ENCODE measurements at regions not wholly inside any gene's neighbourhood (a gene's known extent, or its start where the extent isn't known, plus 50 kb on each side); places are given as distances from the start of the nearest gene placed in this dataset.

DNA sequence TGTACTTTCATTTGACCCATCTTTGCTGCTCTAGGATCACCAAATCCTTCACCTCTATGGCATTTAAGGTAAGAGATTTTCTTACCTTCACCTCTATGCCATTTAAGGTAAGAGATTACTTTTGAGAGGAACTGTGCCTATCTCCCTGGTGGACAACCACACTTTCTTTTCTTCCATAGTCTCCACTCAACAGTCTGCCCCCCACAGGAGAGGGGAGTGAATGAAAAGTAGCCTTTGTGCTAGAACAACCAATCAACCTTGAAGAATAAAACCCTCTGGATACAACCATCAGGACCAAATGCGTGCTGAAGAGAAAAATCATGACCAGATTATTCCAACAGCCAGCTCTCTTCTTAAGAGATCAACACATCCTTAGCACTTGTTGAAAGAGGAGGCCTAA lies 258.6 kb upstream of the TMPO start:
- FAIRE-seq (no peak), DNase-seq (ENCODE audit: low read depth, low spot score) (no peak), ATAC-seq (no peak)
- Histone ChIP-seq H2AFZ (ENCODE audit: control insufficient read depth, low read depth, low read length) (no peak overlapping the region), H3K4me2 (ENCODE audit: control insufficient read depth, insufficient read depth) (no peak overlapping the region), H3K9me3 (replicated peaks; ENCODE audit: control insufficient read depth, insufficient read depth, low read length) (no peaks in the 10 kb centered on the region), H3K4me3 (no peak overlapping the region), H3K79me2 (ENCODE audit: control insufficient read depth, insufficient read depth, low read length) (no peaks in the 10 kb centered on the region), H3K27me3 (replicated peaks in 1 of 2; ENCODE audit: control insufficient read depth in 2 of 2, insufficient read depth in 2 of 2, low read length in 1 of 2) (no peaks in the 10 kb centered on the region; a peak in 1 of 4 replicates), H3K27ac (ENCODE audit: control insufficient read depth, insufficient read depth) (no peak overlapping the region), H3K36me3 (ENCODE audit: control insufficient read depth in 2 of 2, insufficient read depth in 2 of 2, low read length in 1 of 2) (no peaks in the 10 kb centered on the region), H3K4me1 (ENCODE audit: control insufficient read depth, insufficient read depth, low read length) (no peaks in the 10 kb centered on the region), H4K20me1 (ENCODE audit: control insufficient read depth, insufficient read depth) (no peaks in the 10 kb centered on the region), H3K9ac (ENCODE audit: control insufficient read depth, insufficient read depth, low read length) (no peak overlapping the region)
- ChIA-PET POLR2A (interaction anchor here (0.9 kb wide), 1 partner anchor 18 kb away, joined by 3 read pairs; no protein-coding TSS in a partner anchor), CTCF (interaction anchor here (0.6 kb wide), 1 partner anchor 32 kb away, joined by 3 read pairs; no protein-coding TSS in a partner anchor), RAD21 (ENCODE audit: unreplicated experiment) (no interaction called here), SMC1A (ENCODE audit: uncharacterized antibody, unreplicated experiment) (interaction anchor here (1.3 to 4.6 kb wide), 2 partner anchors 24 to 28 kb away, joined by 3 to 34 read pairs; no protein-coding TSS in a partner anchor)
- 31% methylated on average over 1 of the region's 1 CpG for WGBS (ENCODE audit: insufficient coverage, insufficient replicate concordance, low lambda C conversion rate, missing lambda C conversion rate)
- in situ Hi-C loops (cut with MboI) (no loop called here), intact Hi-C loops (cut with micrococcal nuclease; ENCODE audit: unreplicated experiment) (loop anchor here (5.0 kb wide), 1 partner anchor 1510 kb away; no protein-coding TSS in a partner anchor)
- TF ChIP-seq TBL1XR1 (IDR thresholded peaks at IDR 0.05; ENCODE audit: low read depth, low read length) (no peak), TAF1 (IDR thresholded peaks at IDR 0.05; ENCODE audit: borderline replicate concordance, low read depth, low read length) (no peak), ZNF207 (IDR thresholded peaks at IDR 0.05; ENCODE audit: borderline replicate concordance) (no peak), SREBF1 (IDR thresholded peaks at IDR 0.05; ENCODE audit: low read length) (no peak), NFYB (IDR thresholded peaks at IDR 0.05; ENCODE audit: insufficient read depth, low read depth, low read length) (no peak), JUNB (IDR thresholded peaks at IDR 0.05) (no peak), EP300 (IDR thresholded peaks at IDR 0.05; ENCODE audit: borderline replicate concordance in 1 of 2, control insufficient read depth in 1 of 2, low read depth in 2 of 2, low read length in 2 of 2) (no peak), ATF7 (IDR thresholded peaks at IDR 0.05; ENCODE audit: low read depth) (no peak), TCF7 (IDR thresholded peaks at IDR 0.05; ENCODE audit: borderline replicate concordance) (no peak), SREBF2 (IDR thresholded peaks at IDR 0.05; ENCODE audit: low read length) (no peak), NFYA (IDR thresholded peaks at IDR 0.05; ENCODE audit: borderline replicate concordance, low read depth, low read length) (no peak), ZNF24 (IDR thresholded peaks at IDR 0.05) (no peak), BMI1 (IDR thresholded peaks at IDR 0.05; ENCODE audit: borderline replicate concordance) (no peak), MTA3 (IDR thresholded peaks at IDR 0.05; ENCODE audit: borderline replicate concordance, low read length) (no peak)
- TF ChIP-seq, protein P1, sequence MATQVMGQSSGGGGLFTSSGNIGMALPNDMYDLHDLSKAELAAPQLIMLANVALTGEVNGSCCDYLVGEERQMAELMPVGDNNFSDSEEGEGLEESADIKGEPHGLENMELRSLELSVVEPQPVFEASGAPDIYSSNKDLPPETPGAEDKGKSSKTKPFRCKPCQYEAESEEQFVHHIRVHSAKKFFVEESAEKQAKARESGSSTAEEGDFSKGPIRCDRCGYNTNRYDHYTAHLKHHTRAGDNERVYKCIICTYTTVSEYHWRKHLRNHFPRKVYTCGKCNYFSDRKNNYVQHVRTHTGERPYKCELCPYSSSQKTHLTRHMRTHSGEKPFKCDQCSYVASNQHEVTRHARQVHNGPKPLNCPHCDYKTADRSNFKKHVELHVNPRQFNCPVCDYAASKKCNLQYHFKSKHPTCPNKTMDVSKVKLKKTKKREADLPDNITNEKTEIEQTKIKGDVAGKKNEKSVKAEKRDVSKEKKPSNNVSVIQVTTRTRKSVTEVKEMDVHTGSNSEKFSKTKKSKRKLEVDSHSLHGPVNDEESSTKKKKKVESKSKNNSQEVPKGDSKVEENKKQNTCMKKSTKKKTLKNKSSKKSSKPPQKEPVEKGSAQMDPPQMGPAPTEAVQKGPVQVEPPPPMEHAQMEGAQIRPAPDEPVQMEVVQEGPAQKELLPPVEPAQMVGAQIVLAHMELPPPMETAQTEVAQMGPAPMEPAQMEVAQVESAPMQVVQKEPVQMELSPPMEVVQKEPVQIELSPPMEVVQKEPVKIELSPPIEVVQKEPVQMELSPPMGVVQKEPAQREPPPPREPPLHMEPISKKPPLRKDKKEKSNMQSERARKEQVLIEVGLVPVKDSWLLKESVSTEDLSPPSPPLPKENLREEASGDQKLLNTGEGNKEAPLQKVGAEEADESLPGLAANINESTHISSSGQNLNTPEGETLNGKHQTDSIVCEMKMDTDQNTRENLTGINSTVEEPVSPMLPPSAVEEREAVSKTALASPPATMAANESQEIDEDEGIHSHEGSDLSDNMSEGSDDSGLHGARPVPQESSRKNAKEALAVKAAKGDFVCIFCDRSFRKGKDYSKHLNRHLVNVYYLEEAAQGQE (IDR thresholded peaks at IDR 0.05; ENCODE audit: low read depth, low read length): no peak
- BruUV-seq (replicated peaks): no TSS peak
